ENCODE measurements at regions not wholly inside any gene's neighbourhood (a gene's known extent, or its start where the extent isn't known, plus 50 kb on each side); places are given as distances from the start of the nearest gene placed in this dataset.

- TF ChIP-seq CTCF (IDR thresholded peaks at IDR 0.05; ENCODE audit: control insufficient read depth, insufficient read depth, low read depth, low read length, missing control alignments), result no peak
- DNase-seq (ENCODE audit: low read depth), result no peak
- H3K4me3 ChIP-seq (ENCODE audit: control insufficient read depth, low read depth, low read length), result no peak overlapping the region
These were observed 1569.3 kb downstream of the PCDH18 start for GRCh38 chr4:135963009-135963408.

GRCh38 chr4:135949931-135950330 lies 1582.4 kb downstream of the PCDH18 start:
- TF ChIP-seq CTCF (IDR thresholded peaks at IDR 0.05; ENCODE audit: control insufficient read depth, insufficient read depth, low read depth, low read length, missing control alignments), result no peak
- no peak for DNase-seq (ENCODE audit: low read depth)

GRCh38 chr4:135948797-135949196 lies 1583.5 kb downstream of the PCDH18 start:
- TF ChIP-seq CTCF (IDR thresholded peaks at IDR 0.05; ENCODE audit: control insufficient read depth, insufficient read depth, low read depth, low read length, missing control alignments), result no peak
- H3K4me3 ChIP-seq (ENCODE audit: control insufficient read depth, low read depth, low read length), result no peak overlapping the region
- DNase-seq (ENCODE audit: low read depth), result no peak

More at GRCh38 chr4:135949931-135950330, 1582.4 kb downstream of the PCDH18 start:
- no peak overlapping the region for H3K4me3 ChIP-seq (ENCODE audit: control insufficient read depth, low read depth, low read length)

- no peak overlapping the region for H3K4me3 ChIP-seq (ENCODE audit: control insufficient read depth, low read depth, low read length)
- no peak for DNase-seq (ENCODE audit: low read depth)
- no peak for TF ChIP-seq CTCF (IDR thresholded peaks at IDR 0.05; ENCODE audit: control insufficient read depth, insufficient read depth, low read depth, low read length, missing control alignments)
These were observed 1590.6 kb downstream of the PCDH18 start for GRCh38 chr4:135941671-135942070.

- no peak for TF ChIP-seq CTCF (IDR thresholded peaks at IDR 0.05; ENCODE audit: control insufficient read depth, insufficient read depth, low read depth, low read length, missing control alignments)
- DNase-seq (ENCODE audit: low read depth), result no peak
- H3K4me3 ChIP-seq (ENCODE audit: control insufficient read depth, low read depth, low read length), result no peak overlapping the region
These were observed 1598.3 kb downstream of the PCDH18 start for GRCh38 chr4:135934026-135934425.

- no peak overlapping the region for H3K4me3 ChIP-seq (ENCODE audit: control insufficient read depth, low read depth, low read length)
- TF ChIP-seq CTCF (IDR thresholded peaks at IDR 0.05; ENCODE audit: control insufficient read depth, insufficient read depth, low read depth, low read length, missing control alignments), result no peak
- no peak for DNase-seq (ENCODE audit: low read depth)
These were observed 1604.6 kb downstream of the PCDH18 start for GRCh38 chr4:135927651-135928050.

GRCh38 chr4:135921081-135921480 lies 1611.2 kb downstream of the PCDH18 start:
- DNase-seq (ENCODE audit: low read depth), result no peak
- TF ChIP-seq CTCF (IDR thresholded peaks at IDR 0.05; ENCODE audit: control insufficient read depth, insufficient read depth, low read depth, low read length, missing control alignments), result no peak
- H3K4me3 ChIP-seq (ENCODE audit: control insufficient read depth, low read depth, low read length), result no peak overlapping the region
